ENCODE measurements at regions not wholly inside any gene's neighbourhood (a gene's known extent, or its start where the extent isn't known, plus 50 kb on each side); places are given as distances from the start of the nearest gene placed in this dataset.

- TF ChIP-seq CTCF (IDR thresholded peaks at IDR 0.05; ENCODE audit: insufficient read depth, low read length, poor library complexity, severe bottlenecking), result no peak
- TF ChIP-seq EZH2phosphoT487 (conservative IDR thresholded peaks at IDR 0.05; ENCODE audit: low read length), result no peak
Observed at GRCh38 chr4:135244056-135244455, 1042.5 kb upstream of the PABPC4L start.

Data from SU-DHL-6 (cell line).